ENCODE measurements at regions not wholly inside any gene's neighbourhood (a gene's known extent, or its start where the extent isn't known, plus 50 kb on each side); places are given as distances from the start of the nearest gene placed in this dataset.
"Not testable (repeated sequence)": the region's sequence is repeated elsewhere in the genome, so short reads cannot be mapped to it uniquely, and the experiment has no call there.

- intact Hi-C loops (cut with micrococcal nuclease) = no loop called here
These were observed 220.3 kb upstream of the MON1B start for GRCh38 chr16:76970745-76971099.

DNA sequence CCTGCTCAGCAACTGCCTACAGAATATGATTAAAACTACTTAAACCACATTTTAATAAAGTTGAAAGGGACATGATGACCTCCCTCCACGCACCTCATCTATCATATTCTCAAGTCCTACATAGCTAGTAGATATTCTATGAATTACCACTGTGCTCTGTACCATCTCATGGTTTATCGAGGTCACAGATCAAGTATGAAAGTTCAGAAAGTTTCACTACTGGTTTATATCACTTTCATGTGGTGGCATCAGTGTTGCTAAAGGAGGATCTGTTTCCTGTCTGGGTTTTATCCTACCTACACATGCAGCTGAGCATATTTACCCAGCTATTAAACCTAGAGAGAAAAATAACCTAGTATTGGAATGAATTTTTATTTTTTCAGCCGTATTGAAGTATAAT, 214.9 kb upstream of the MON1B start:
- intact Hi-C loops (cut with micrococcal nuclease) = no loop called here

- intact Hi-C loops (cut with micrococcal nuclease) = no loop called here
These were observed 214.2 kb upstream of the MON1B start for GRCh38 chr16:76976756-76977155.

- intact Hi-C loops (cut with micrococcal nuclease) = no loop called here
These were observed 206.8 kb upstream of the MON1B start for GRCh38 chr16:76984196-76984595.

DNA sequence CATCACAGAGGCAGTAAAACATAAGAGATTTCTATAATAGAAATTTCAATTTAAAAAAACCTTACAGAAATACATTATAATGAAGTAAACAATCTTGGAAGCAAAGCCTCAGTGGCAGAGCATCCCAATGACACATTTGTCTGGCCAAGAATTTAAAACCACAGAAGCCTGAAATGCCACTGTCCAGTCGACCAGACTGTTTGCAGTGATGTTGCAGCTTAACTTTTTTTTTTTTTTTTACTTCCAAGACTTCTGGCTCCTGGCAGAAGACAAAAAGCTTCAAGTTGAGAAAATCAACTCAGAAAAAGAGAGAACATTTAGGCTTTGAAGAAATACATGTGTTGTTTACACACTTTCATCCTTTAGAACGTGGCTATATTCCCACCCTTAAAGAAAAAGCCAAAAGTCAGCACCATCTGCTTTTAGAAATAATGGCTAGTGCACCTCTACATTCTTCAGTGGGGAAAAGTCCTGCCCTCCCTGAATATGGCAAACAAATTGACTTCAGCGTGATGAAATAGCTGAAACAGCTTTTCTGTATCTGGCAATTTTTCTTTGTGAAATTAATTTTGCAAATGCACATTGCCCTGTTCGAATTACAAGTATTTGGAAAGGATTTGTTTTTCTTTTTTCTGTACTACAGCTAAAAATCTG, 205.5 kb upstream of the MON1B start:
- intact Hi-C loops (cut with micrococcal nuclease) = no loop called here

- intact Hi-C loops (cut with micrococcal nuclease) = no loop called here
These were observed 202.5 kb upstream of the MON1B start for GRCh38 chr16:76988526-76988925.

GRCh38 chr16:77002644-77003043, 188.3 kb upstream of the MON1B start:
- intact Hi-C loops (cut with micrococcal nuclease) = no loop called here

- intact Hi-C loops (cut with micrococcal nuclease) = no loop called here
These were observed 181.5 kb upstream of the MON1B start for GRCh38 chr16:77009453-77009852.

DNA sequence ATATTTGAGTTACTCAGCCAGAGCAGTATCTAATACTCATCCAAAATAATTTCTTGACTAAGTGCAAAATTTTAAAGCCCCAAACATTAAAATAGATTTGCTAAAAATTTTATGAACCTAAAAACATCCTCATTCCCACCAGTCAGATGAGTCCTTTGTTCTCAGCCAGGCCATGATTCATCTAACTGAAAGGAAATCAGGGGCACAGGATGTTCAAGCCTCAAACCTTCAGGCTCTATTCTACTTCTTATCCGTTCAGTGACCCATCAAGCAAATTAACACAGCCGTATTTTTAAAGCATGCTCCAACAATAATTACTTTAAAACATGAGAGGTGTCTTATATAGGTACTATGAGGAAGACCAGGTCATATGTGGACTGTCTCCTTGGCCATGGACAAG, 176.5 kb upstream of the MON1B start:
- intact Hi-C loops (cut with micrococcal nuclease) = no loop called here

DNA sequence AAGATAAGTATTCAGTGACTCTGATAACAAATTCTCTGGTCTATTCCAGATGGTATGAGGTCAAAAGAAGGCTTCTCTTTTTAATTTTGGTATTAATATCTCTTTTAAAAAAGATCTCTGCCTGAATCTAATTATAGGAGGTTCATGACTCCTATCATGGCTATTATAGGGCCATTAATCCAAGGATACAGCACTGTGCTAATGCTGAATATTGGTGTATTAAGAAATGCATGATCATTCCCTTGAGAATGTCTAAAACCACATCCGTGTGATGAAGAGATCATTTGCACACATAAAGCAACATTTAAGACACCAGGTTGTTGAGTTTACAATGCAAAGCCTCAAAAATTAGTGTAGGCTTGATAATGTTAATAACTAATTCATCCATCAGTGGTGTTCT, 160.4 kb upstream of the MON1B start:
- intact Hi-C loops (cut with micrococcal nuclease) = no loop called here

- intact Hi-C loops (cut with micrococcal nuclease) = no loop called here
These were observed 157.5 kb upstream of the MON1B start for GRCh38 chr16:77033516-77033915.

GRCh38 chr16:77035361-77035760, 155.6 kb upstream of the MON1B start:
- intact Hi-C loops (cut with micrococcal nuclease) = no loop called here

DNA sequence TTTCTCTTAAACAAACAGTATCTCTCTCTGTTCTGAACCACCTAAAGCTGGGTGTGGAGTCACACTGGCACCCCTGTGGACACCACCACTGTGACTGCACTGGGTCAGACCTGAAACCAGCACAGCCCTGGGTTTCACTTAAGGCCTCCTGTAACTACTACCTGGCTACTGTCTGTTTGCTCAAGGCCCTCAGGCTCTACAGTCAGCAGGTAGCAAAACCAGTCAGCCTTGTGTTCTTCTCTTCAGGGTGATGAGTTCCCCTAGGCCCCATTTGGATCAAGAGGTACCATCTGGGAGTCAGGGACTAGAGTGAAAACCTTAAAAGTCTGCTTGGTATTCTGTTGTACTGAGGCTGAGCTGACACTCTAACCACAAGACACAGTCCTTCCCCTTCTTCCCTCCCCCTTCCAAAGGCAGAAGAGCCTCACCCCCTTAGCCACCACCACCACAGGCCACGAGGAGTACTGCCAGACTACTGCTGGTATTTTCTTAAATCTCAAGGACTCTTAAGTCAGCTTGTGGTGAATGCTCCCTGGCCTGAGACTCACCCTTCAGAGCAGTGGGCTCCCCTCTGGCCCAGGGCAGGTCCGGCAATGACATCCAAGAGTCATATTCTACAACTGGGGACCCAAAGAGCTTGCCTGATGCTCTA, 153.2 kb upstream of the MON1B start:
- intact Hi-C loops (cut with micrococcal nuclease) = no loop called here

GRCh38 chr16:77041468-77041867, 149.5 kb upstream of the MON1B start:
- intact Hi-C loops (cut with micrococcal nuclease) = no loop called here

GRCh38 chr16:77043076-77043475, 147.9 kb upstream of the MON1B start:
- intact Hi-C loops (cut with micrococcal nuclease) = no loop called here

DNA sequence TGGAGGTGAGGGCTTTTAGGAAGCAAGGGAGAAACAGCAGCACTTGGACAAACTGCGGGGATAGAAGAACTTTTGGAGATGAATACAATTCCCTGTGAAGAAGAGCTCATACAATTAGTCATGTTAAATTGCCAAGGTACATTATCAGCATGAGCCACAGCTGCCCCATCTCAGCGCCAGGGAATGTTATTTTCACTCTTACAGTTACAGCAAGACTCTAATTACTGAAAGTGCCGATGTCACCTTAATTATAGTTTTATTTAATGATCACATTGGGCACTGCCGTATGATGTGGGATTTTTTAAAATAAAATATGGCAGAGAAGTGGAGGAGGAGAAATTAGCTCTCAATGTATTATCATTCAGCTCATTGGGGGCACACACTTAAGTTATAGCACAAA, 144.8 kb upstream of the MON1B start:
- intact Hi-C loops (cut with micrococcal nuclease) = no loop called here

DNA sequence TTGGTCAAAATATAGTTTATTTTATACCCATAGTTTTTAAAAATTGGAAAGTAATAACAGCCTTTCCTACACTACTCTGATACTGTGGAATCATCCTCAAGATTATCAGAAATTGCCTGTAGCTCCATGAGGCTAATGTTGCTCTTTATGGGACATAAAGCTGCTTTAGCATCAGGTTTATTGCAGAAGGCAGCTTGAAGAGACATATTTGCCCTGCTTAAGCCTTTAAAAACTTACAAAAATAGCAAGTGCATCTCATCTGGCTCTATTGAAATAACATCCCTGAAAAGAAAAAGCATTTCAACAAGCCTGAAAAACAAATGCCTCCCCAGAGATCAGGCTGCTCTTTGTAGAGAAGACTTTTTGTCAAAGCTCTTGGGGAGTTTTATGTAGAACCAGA, 142.9 kb upstream of the MON1B start:
- intact Hi-C loops (cut with micrococcal nuclease) = no loop called here

DNA sequence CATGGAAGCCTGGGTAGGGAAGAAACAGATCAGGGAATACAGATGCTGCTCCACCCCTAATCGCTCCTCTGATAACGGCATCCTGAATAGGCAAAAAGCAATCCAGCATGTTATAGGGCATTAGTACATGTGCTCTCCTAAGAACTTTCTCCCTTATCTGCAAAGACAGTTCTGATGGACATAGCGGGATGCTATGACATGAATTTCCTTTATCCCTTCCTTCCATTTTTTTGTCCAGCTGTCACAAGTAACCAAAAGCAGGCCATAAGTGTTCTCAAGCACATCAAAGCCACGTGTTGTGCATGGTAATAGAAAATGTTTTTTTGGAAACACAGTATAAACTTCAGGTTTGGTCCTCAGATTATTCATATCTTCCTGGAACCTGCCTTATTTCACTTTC, 141.4 kb upstream of the MON1B start:
- intact Hi-C loops (cut with micrococcal nuclease) = no loop called here

- intact Hi-C loops (cut with micrococcal nuclease) = not testable (repeated sequence)
These were observed 134.4 kb upstream of the MON1B start for GRCh38 chr16:77056597-77056996.

- intact Hi-C loops (cut with micrococcal nuclease) = no loop called here
These were observed 133.7 kb upstream of the MON1B start for GRCh38 chr16:77057161-77057774.

- intact Hi-C loops (cut with micrococcal nuclease) = no loop called here
These were observed 131.5 kb upstream of the MON1B start for GRCh38 chr16:77059446-77059845.

GRCh38 chr16:77060614-77061013, 130.4 kb upstream of the MON1B start:
- intact Hi-C loops (cut with micrococcal nuclease) = no loop called here
